PC-9 (cell line): ENCODE measurements at regions not wholly inside any gene's neighbourhood (a gene's known extent, or its start where the extent isn't known, plus 50 kb on each side); places are given as distances from the start of the nearest gene placed in this dataset.
"Not testable (repeated sequence)": the region's sequence is repeated elsewhere in the genome, so short reads cannot be mapped to it uniquely, and the experiment has no call there.

Experiments
- BruUV-seq: library from RNA; stranded (reverse); fragments of 400-500 nt; replicated peaks from 2 replicates; lab custom pipeline; 2021; lab: Mats Ljungman, UMichigan
- CTCF ChIA-PET: fragments of 300-600 bp; sonication (Branson Sonifier 250); formaldehyde crosslinking; loops from one replicate; lab custom pipeline; 2022; ENCODE audit warnings: antibody characterized with exemption; lab: Charles Lee
- POLR2A ChIA-PET: fragments of 300-600 bp; sonication (Branson Sonifier 250); formaldehyde crosslinking; loops from one replicate; lab custom pipeline; 2022; ENCODE audit warnings: antibody characterized with exemption; ENCODE audit not compliant: unreplicated experiment; lab: Charles Lee
- DNase-seq, 2 experiments: peaks; one replicate each; pipeline versions ENCODE4 v3.0.0 to v3.0.0-alpha.2; 2015 to 2022; ENCODE audit warnings: mixed read lengths in 1 of 2
- H2AFZ ChIP-seq: fragments of 200-600 bp; sonication (generic); 2 replicates; pipeline ENCODE4 v1.8.1; 2017; ENCODE audit warnings: antibody characterized with exemption
- H3F3A ChIP-seq: fragments of 200-600 bp; sonication (generic); 2 replicates; pipeline ENCODE4 v1.8.1; 2017; ENCODE audit warnings: antibody characterized with exemption, mild to moderate bottlenecking, low read depth; ENCODE audit not compliant: insufficient read depth
- H3K27ac ChIP-seq: fragments of 200-600 bp; sonication (generic); 2 replicates; pipeline ENCODE4 v1.6.1; 2016; ENCODE audit warnings: mixed run types
- H3K27me3 ChIP-seq: fragments of 200-600 bp; sonication (generic); 2 replicates; pipeline ENCODE4 v1.6.1; 2016; ENCODE audit warnings: low read depth, mixed run types; ENCODE audit not compliant: insufficient read depth
- H3K36me3 ChIP-seq: fragments of 200-600 bp; sonication (generic); 2 replicates; pipeline ENCODE4 v1.6.1; 2016; ENCODE audit warnings: low read depth, mixed run types
- H3K4me1 ChIP-seq: fragments of 200-600 bp; sonication (generic); replicated peaks from 2 replicates; pipeline ENCODE4 v1.6.1; 2016; ENCODE audit warnings: mixed run types; ENCODE audit not compliant: insufficient read depth
- H3K4me2 ChIP-seq: fragments of 200-600 bp; sonication (generic); 2 replicates; pipeline ENCODE4 v1.6.1; 2017; ENCODE audit warnings: mixed run types
- H3K4me3 ChIP-seq: fragments of 200-600 bp; sonication (generic); 2 replicates; pipeline ENCODE4 v1.6.1; 2016; ENCODE audit warnings: mixed run types
- H3K79me2 ChIP-seq: fragments of 200-600 bp; sonication (generic); 2 replicates; pipeline ENCODE4 v1.6.1; 2017; ENCODE audit warnings: low read depth, mixed run types
- H3K9me2 ChIP-seq: fragments of 200-600 bp; sonication (generic); 2 replicates; pipeline ENCODE4 v1.8.1; 2017; ENCODE audit warnings: mild to moderate bottlenecking; ENCODE audit not compliant: insufficient read depth
- H3K9me3 ChIP-seq: fragments of 200-600 bp; sonication (generic); 2 replicates; pipeline ENCODE4 v1.8.1; 2016; ENCODE audit warnings: low read depth; ENCODE audit not compliant: insufficient read depth
- H4K20me1 ChIP-seq: fragments of 200-600 bp; sonication (generic); 2 replicates; pipeline ENCODE4 v1.8.1; 2017; ENCODE audit not compliant: insufficient read depth
- EZH2 ChIP-seq: fragments of 200-600 bp; sonication (generic); IDR thresholded peaks from 2 replicates; pipeline ENCODE4 v1.8.0; 2017; ENCODE audit warnings: antibody characterized with exemption, low read depth
- intact Hi-C: fragments of 100-400 bp; cut with micrococcal nuclease; formaldehyde crosslinking; loops from one replicate; pipeline ENCODE4 v1.10.0; 2022; ENCODE audit not compliant: unreplicated experiment
- TF ChIP-seq, protein P1 (sequence below): fragments of 200-600 bp; sonication (generic); conservative IDR thresholded peaks from 2 replicates; pipeline ENCODE4 v1.6.1; 2017; ENCODE audit warnings: mixed run types, antibody characterized with exemption, mild to moderate bottlenecking, moderate library complexity

DNA sequence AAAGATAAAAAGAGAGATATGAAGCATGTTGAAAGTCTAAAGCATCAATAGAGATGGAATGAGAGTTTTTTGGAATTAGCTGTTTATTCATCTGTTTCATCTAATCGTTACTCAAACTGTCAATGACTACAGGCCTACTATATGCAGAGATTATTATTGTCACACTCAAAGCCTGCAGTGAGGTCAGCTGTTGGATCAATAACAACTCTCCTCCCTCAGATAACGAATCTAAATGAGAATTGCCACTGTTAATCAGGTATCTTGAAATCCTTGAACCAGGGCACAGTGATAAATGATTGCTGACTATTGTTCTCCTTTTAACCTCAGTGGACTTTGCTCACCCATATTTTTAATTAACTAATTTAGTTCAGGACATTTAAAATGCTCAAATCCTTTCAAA lies 192.3 kb upstream of the SGO1 start:
- no peaks in the 10 kb centered on the region for H4K20me1 ChIP-seq
- H3K9me2 ChIP-seq, result no peaks in the 10 kb centered on the region
- intact Hi-C loops, result no loop called here
- TF ChIP-seq, protein P1, sequence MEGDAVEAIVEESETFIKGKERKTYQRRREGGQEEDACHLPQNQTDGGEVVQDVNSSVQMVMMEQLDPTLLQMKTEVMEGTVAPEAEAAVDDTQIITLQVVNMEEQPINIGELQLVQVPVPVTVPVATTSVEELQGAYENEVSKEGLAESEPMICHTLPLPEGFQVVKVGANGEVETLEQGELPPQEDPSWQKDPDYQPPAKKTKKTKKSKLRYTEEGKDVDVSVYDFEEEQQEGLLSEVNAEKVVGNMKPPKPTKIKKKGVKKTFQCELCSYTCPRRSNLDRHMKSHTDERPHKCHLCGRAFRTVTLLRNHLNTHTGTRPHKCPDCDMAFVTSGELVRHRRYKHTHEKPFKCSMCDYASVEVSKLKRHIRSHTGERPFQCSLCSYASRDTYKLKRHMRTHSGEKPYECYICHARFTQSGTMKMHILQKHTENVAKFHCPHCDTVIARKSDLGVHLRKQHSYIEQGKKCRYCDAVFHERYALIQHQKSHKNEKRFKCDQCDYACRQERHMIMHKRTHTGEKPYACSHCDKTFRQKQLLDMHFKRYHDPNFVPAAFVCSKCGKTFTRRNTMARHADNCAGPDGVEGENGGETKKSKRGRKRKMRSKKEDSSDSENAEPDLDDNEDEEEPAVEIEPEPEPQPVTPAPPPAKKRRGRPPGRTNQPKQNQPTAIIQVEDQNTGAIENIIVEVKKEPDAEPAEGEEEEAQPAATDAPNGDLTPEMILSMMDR, result no peak
- TF ChIP-seq EZH2, result no peak
- H3K27me3 ChIP-seq, result no peaks in the 10 kb centered on the region
- no peaks in the 10 kb centered on the region for H3K9me3 ChIP-seq
- no peak overlapping the region; the same call in 1 of the 2 replicates for H2AFZ ChIP-seq
- H3K4me2 ChIP-seq, result no peak overlapping the region
- no peak for DNase-seq
- H3K4me1 ChIP-seq, result no peaks in the 10 kb centered on the region
- no peak overlapping the region for H3K27ac ChIP-seq
- no peaks in the 10 kb centered on the region for H3K79me2 ChIP-seq
- POLR2A ChIA-PET, result no interaction called here
- CTCF ChIA-PET, result no interaction called here
- no peaks in the 10 kb centered on the region for H3F3A ChIP-seq
- no peaks in the 10 kb centered on the region for H3K36me3 ChIP-seq
- BruUV-seq, result no TSS peak
- no peak overlapping the region for H3K4me3 ChIP-seq

DNA sequence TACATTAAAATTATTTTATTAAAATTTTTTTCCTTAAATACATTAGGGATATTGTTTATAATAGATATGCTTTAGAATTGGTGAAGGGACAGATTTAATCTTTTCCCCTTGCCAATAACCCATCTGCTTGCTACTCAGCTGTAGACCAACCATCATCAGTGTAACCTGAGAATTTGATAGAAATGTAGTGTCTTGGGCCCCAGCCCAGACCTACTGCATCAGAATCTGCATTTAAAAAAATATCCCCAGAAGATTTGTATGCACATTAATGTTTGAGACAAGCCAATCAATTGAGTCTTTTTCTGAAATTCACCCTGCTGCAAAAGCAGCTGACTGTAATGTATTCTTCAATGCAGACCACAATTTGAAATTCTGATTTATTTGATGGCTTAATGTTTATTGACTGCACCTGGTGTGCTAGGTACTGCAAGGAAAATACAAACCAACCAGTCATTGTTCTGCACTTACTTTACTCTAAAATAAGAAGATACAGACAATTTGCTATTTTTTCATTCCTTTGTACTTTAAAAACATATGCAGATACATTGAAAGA lies 190.7 kb upstream of the SGO1 start:
- CTCF ChIA-PET, result no interaction called here
- Histone ChIP-seq H3K4me3 (no peak overlapping the region), H4K20me1 (no peaks in the 10 kb centered on the region), H3K4me1 (no peaks in the 10 kb centered on the region), H3F3A (no peaks in the 10 kb centered on the region), H3K36me3 (no peaks in the 10 kb centered on the region), H3K79me2 (no peaks in the 10 kb centered on the region), H3K27ac (no peak overlapping the region), H2AFZ (no peak overlapping the region), H3K9me2 (no peaks in the 10 kb centered on the region), H3K4me2 (no peak overlapping the region), H3K9me3 (no peaks in the 10 kb centered on the region), H3K27me3 (no peaks in the 10 kb centered on the region)
- BruUV-seq, result no TSS peak
- DNase-seq, result no peak
- POLR2A ChIA-PET, result no interaction called here
- TF ChIP-seq, protein P1, result no peak
- no peak for TF ChIP-seq EZH2
- intact Hi-C loops, result no loop called here

DNA sequence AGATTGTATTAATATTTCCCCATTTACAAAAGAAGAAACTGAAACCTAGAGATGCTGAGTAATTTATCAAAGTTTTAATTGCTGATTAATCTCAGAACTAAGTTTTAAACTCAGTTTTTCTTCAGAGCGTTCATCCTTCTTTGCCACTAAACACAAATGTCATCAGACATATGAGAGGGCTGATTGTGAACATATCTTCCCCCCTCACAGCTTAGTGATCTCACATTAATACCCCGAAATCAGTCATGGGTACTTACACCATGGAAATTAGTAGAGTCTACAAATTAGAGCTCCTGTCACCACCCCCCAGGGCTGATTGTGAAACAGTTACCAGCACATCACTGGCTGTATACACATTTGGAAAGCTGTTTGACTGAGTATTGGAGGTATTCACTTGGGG lies 189.3 kb upstream of the SGO1 start:
- intact Hi-C loops, result no loop called here
- TF ChIP-seq, protein P1, result no peak
- TF ChIP-seq EZH2, result no peak
- Histone ChIP-seq H3F3A (no peaks in the 10 kb centered on the region), H4K20me1 (no peaks in the 10 kb centered on the region), H3K9me3 (no peaks in the 10 kb centered on the region), H3K27me3 (no peaks in the 10 kb centered on the region), H2AFZ (no peak overlapping the region), H3K36me3 (no peaks in the 10 kb centered on the region), H3K4me3 (no peak overlapping the region), H3K4me1 (no peaks in the 10 kb centered on the region), H3K27ac (no peak overlapping the region), H3K4me2 (no peak overlapping the region), H3K79me2 (no peaks in the 10 kb centered on the region), H3K9me2 (no peaks in the 10 kb centered on the region)
- POLR2A ChIA-PET, result no interaction called here
- DNase-seq, result no peak
- BruUV-seq, result no TSS peak
- CTCF ChIA-PET, result no interaction called here

DNA sequence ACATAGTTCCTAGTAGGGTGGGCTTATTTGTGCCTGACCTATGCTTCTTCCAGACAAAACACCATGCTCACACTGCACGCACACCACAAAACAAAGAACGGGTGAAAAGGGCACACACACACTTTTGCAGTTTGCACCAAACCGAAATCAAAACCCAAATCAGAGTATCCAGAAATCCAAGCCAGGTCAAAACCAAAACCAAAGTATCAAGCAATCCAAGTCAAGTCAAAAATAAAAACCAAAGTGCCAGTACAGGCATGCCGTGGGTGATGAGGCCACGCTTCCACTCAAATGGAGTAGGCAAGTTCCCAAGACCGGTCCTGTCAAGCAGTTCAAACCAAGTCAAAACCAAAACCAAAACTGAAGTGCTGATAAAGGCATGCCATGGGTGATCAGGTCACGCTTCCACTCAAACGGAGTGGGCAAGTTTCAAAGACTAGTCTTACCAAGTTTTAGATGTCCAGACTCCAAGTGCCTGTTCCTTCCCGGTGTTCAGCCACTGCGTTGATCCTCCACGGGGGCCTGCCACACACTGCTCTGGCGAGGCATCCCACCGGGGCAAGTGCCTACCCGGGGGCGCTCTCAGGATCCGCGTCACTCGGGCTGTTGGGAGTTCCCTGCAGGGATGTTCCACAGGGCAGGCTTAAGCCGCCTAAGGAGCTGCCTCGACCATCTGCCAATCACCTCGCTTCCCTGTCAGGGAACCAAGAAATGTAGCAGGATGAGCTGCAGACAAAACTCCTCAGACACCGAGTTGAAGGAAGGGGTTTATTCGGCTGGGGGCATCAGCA lies 184.5 kb upstream of the SGO1 start:
- H2AFZ ChIP-seq, CTCF ChIA-PET, H3K9me2 ChIP-seq, H3F3A ChIP-seq, H3K79me2 ChIP-seq, H3K27ac ChIP-seq, H3K27me3 ChIP-seq, POLR2A ChIA-PET, BruUV-seq, H3K4me3 ChIP-seq, H3K4me1 ChIP-seq, DNase-seq, H3K9me3 ChIP-seq, intact Hi-C loops, H3K36me3 ChIP-seq, H3K4me2 ChIP-seq, H4K20me1 ChIP-seq: not testable (repeated sequence)
